Skin epidermis (tissue), 12 donors: ENCODE measurements at regions not wholly inside any gene's neighbourhood (a gene's known extent, or its start where the extent isn't known, plus 50 kb on each side); places are given as distances from the start of the nearest gene placed in this dataset.
A peak's percentile ranks its signal among the peaks of the same experiment; 100 is the strongest.

Source experiments
- H3K27ac ChIP-seq, 21 experiments: fragments of 200-600 bp; sonication (generic) in 11 of 21; one replicate each; pipeline ENCODE4 v1.5.0; 2020; ENCODE audit warnings: mild to moderate bottlenecking in 3 of 21, inconsistent platforms in 2 of 21, moderate library complexity in 2 of 21
- H3K4me3 ChIP-seq, 7 experiments: fragments of 200-600 bp; sonication (generic) in 2 of 7; one replicate each; pipeline ENCODE4 v1.5.0; 2020; ENCODE audit warnings: inconsistent platforms in 2 of 7, mild to moderate bottlenecking in 2 of 7, moderate library complexity in 1 of 7

DNA sequence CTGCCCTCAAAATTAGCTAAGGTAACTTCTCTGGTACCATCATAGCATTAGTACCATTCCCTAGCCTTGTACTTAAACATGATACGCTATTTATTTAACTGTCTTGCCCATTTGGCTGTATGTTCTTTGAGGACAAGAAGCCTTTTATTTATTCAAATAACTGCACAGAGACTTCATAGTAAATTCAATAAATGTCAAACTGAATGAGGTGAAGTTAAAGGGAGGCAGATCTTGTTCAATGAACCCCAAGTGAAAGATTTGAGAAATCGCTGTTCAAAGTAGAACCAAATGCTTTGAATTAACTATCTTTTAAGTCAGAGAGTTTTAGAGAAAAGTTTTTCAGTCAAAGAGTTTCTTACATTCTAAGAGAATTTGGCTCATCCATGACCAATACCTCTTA is 203.6 kb downstream of the GXYLT1 start:
- H3K4me3 ChIP-seq: no peak overlapping the region
- H3K27ac ChIP-seq: no peak overlapping the region

DNA sequence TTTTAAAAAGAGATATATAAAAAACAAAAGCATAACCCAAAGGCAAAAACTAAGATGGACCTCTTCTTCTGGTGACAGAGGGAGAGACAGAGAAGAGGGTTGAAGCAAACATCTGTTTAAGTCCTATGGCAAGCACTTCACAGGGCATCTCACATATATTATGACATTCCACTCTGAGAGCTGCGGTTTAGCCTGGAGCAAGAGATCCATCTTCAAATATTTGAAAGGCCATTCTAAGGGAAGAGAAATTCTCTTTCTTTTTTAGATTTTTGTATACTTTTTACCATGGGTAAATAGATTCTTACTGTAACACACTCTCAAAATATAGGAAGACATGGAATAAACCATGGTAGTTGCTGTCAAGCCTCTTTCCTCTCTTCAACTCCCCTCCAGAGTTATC is 204.1 kb downstream of the GXYLT1 start:
- H3K27ac ChIP-seq: no peak overlapping the region

GRCh38 chr12:41936333-41936732 is 208.3 kb downstream of the GXYLT1 start:
- H3K27ac ChIP-seq: no peak overlapping the region
- H3K4me3 ChIP-seq: no peak overlapping the region

More for the DNA sequence above, 204.1 kb downstream of the GXYLT1 start:
- H3K4me3 ChIP-seq: no peak overlapping the region

- H3K27ac ChIP-seq: no peak overlapping the region
- no peak overlapping the region for H3K4me3 ChIP-seq
These were observed 208.8 kb downstream of the GXYLT1 start for GRCh38 chr12:41935911-41936310.

DNA sequence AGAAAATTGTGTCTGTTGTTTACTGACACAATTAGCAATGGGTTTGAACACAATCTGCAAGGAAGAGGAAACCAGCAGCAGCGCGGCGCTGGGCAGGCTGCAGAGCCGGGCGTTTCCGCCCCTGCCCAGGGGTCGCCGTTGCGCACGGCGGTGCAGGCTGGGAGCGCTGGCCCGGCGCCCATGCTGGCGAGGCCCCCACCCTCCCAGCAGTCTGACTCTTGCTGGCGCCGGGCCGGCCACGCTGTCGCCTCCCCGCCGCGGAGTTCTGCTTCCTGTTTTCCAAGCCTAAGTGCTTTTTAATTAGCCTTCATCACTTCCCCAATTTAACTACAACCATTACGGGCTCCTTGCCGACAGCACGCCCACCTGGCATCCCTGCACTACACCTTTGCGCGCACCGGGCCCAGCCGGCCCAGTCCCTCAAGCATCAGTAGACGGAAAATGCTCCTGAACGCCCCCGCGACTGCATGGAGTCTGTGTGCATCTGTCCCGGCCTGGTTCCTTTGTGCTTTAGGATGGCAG is 212.1 kb downstream of the GXYLT1 start:
- peak overlapping the region in 14 of 21 experiments; percentile 3 to 72 (median 50) for H3K27ac ChIP-seq

GRCh38 chr12:41930866-41931437 is 213.7 kb downstream of the GXYLT1 start:
- peak overlapping the region in 6 of 21 experiments; percentile 1 to 60 (median 36) for H3K27ac ChIP-seq
- H3K4me3 ChIP-seq: peak overlapping the region in 2 of 7 experiments; percentile 4 to 22

More for the DNA sequence above, 212.1 kb downstream of the GXYLT1 start:
- H3K4me3 ChIP-seq: peak overlapping the region; percentile 25 to 50 (median 31)

DNA sequence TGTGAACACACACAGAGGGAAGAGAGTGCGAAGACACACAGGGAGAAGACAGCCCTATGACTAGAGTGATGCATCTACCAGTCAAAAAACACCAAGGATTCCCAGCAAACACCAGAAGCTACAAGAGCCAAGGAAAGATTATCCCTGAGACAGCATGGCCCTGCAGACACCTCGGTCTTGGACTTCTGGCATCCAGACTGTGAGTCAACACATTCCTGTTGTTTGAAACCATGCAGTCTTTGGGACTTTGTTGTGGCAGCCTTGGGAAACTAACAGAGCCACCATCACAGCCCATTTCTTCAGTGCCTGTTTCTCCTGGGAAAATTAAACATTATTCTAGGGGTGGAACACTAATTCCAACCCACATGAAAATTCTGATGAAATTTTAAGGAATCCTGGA is 220.6 kb downstream of the GXYLT1 start:
- Histone ChIP-seq H3K4me3 (no peak overlapping the region), H3K27ac (no peak overlapping the region)

GRCh38 chr12:41923351-41923750 is 221.3 kb downstream of the GXYLT1 start:
- Histone ChIP-seq H3K27ac (no peak overlapping the region), H3K4me3 (no peak overlapping the region)

DNA sequence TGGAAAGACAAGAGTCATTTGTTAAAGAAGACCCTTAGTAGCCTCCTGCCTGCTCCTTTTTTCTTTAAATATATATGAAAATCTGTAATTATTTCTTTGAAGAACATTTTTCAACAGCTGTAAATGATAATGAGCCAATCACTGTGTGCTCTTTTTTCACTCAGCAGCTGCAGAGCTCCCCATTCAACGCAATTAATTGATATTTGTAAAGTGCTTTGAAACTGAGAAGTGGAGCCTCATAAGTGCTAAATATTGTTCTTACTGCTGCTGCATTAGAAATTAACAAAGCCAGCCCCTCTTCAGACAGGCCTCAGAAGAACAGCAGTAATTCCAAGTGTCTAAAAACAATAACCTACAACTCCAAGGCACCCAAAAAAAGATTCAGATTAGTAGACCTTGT is 224.3 kb downstream of the GXYLT1 start:
- Histone ChIP-seq H3K27ac (no peak overlapping the region), H3K4me3 (no peak overlapping the region)

DNA sequence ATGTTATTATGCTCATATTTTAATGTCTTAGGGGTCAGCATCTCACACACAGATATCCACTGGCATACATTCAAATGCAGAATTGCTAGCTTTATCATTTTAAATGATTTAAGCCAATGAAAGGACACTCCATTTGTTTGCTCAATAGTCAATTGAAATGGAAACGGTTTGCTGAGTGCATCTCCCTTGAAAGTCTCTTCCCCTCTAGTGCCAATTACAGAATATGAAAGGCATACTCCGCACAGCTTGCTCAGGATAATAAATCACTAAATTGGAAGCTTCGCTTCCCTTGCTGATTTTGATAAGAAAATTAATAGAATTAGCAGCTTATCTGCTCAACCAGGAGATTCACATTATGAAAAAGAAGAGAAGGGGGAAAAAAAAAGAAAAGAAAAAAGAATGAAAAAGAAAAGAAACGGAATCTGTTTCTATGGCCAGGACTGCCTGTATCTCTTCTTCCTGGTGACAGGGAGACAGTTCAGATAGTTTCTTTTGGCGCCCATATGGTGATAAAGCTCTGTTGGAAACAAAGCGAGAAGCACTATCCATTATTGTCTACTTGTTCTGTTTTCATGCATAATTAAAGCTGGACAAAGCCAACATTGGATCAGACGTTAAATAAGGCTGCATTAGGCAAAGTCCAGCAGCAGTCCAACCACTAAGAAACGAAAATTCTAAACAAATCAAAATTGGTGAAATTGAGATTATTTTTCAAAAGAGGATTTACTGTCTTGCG is 225.0 kb downstream of the GXYLT1 start:
- H3K4me3 ChIP-seq: no peak overlapping the region
- no peak overlapping the region for H3K27ac ChIP-seq

DNA sequence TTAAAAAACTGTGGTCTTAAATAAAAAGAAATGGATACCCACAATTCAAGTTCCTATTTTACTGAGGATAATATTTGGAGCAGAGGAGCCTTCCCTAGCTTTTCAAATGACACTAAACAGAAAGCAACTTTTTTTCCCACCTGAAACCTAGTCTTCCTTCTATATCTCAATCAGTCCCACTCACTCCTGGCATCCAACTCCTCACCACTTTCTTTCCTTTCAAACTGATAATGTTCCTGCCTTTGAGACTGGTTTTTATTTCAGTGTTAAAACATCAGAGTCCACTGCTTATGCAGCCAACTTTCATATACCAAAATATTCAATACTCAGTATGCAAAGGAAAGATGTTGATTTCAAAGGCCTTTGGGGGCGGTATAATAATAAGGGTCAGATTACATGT is 225.6 kb downstream of the GXYLT1 start:
- Histone ChIP-seq H3K4me3 (no peak overlapping the region), H3K27ac (no peak overlapping the region)

DNA sequence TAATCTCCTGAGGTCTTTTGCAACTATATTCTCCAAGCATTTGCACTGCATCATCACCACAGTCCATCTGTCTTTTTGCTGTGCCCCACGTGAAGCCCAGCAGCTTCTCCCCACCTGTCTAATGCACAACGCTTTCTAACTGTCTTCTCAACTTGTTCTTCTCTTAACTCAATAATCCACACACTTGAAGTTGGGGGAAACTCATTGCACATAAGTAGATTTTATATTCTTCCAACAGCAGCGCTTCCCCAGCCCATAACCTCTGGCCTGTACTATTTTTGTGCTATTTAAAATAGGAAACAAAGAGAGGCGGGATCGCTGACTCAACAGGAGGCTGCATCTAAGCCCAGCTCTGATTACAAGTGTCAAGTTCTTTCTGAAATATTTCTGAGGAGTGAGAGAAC is 226.7 kb downstream of the GXYLT1 start:
- Histone ChIP-seq H3K27ac (no peak overlapping the region), H3K4me3 (no peak overlapping the region)

- no peak overlapping the region for H3K4me3 ChIP-seq
- H3K27ac ChIP-seq: no peak overlapping the region
These were observed 227.5 kb downstream of the GXYLT1 start for GRCh38 chr12:41917181-41917580.

DNA sequence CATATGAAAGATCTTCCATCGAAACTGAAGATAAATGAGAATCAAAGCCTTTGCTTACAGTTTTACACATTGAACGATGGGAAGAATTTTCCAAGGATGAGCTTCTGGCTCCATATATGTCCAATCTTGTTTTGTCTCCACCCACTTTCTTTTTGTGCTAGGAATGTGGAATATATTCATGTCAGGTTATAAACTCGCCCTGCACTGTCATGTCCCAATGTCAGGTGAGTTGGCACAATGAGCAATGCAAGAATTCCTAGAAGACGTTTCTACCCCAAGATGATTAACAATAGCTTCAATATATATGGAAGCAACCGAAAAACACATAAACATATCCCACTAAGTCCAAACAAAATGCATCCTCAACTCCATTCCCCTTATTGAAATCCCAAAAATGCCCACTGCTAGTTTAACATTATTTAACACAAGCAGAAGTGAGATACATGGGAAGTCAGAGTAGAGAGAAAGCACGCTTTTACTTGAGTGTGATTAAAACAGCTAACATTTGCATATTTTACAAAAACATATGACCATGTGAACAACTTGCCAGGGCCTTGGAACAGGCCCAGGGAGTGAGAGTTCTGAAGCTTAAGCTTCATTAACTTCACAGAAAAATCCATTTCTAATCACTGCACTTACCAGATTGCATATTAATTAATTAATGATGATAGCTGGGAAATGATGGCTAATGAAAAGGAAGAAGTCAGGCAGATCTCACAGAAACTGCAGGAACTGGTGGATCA is 233.9 kb downstream of the GXYLT1 start:
- H3K27ac ChIP-seq: no peak overlapping the region
- H3K4me3 ChIP-seq: no peak overlapping the region

DNA sequence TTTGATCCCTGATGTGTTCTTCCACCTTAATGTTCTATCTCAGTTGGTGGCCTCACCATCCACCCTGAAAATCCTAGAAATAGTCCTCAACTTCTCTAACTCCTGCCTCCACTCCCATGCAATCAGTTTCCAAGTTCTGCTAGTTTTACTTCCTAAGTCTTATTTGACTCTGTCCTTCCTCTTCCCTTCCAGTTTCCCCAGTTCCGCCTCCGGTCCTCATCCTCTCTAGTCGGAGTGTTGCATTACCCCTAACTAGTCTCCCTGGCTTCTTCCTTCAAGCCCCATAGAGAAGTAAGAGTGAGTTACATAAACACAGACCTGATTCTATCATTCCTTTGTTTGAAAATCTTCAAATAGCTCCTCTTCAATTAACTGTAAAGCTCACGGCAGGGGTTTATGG is 236.5 kb downstream of the GXYLT1 start:
- no peak overlapping the region for H3K4me3 ChIP-seq
- H3K27ac ChIP-seq: no peak overlapping the region

- Histone ChIP-seq H3K4me3 (no peak overlapping the region), H3K27ac (no peak overlapping the region)
These were observed 237.1 kb downstream of the GXYLT1 start for GRCh38 chr12:41907550-41907949.

- H3K27ac ChIP-seq: no peak overlapping the region
- no peak overlapping the region for H3K4me3 ChIP-seq
These were observed 237.7 kb downstream of the GXYLT1 start for GRCh38 chr12:41907021-41907420.

- H3K4me3 ChIP-seq: no peak overlapping the region
These were observed 238.8 kb downstream of the GXYLT1 start for GRCh38 chr12:41905759-41906297.

GRCh38 chr12:41905073-41905758 is 239.5 kb downstream of the GXYLT1 start:
- Histone ChIP-seq H3K4me3 (no peak overlapping the region), H3K27ac (no peak overlapping the region)

More at GRCh38 chr12:41905759-41906297, 238.8 kb downstream of the GXYLT1 start:
- H3K27ac ChIP-seq: no peak overlapping the region

- no peak overlapping the region for H3K4me3 ChIP-seq
- no peak overlapping the region for H3K27ac ChIP-seq
These were observed 240.6 kb downstream of the GXYLT1 start for GRCh38 chr12:41904041-41904440.
